ENCODE measurements at regions not wholly inside any gene's neighbourhood (a gene's known extent, or its start where the extent isn't known, plus 50 kb on each side); places are given as distances from the start of the nearest gene placed in this dataset.

- in situ Hi-C loops (cut with MboI; ENCODE audit: low sequenced_read_pairs, unreplicated experiment) = no loop called here
- no peak for TF ChIP-seq CTCF (IDR thresholded peaks at IDR 0.05; ENCODE audit: borderline replicate concordance, control extremely low read depth, extremely low read depth, insufficient read depth, missing control alignments)
- no peak for DNase-seq (ENCODE audit: low spot score)
Measured at GRCh38 chr2:18342901-18343300, 217.6 kb downstream of the RDH14 start.

GRCh38 chr2:18339326-18339725 lies 221.1 kb downstream of the RDH14 start:
- in situ Hi-C loops (cut with MboI; ENCODE audit: low sequenced_read_pairs, unreplicated experiment) = no loop called here
- no peak for TF ChIP-seq CTCF (IDR thresholded peaks at IDR 0.05; ENCODE audit: borderline replicate concordance, control extremely low read depth, extremely low read depth, insufficient read depth, missing control alignments)
- no peak for DNase-seq (ENCODE audit: low spot score)

GRCh38 chr2:18336975-18337374 lies 223.5 kb downstream of the RDH14 start:
- no peak for TF ChIP-seq CTCF (IDR thresholded peaks at IDR 0.05; ENCODE audit: borderline replicate concordance, control extremely low read depth, extremely low read depth, insufficient read depth, missing control alignments)
- in situ Hi-C loops (cut with MboI; ENCODE audit: low sequenced_read_pairs, unreplicated experiment) = no loop called here
- no peak for DNase-seq (ENCODE audit: low spot score)

- in situ Hi-C loops (cut with MboI; ENCODE audit: low sequenced_read_pairs, unreplicated experiment) = no loop called here
- no peak for TF ChIP-seq CTCF (IDR thresholded peaks at IDR 0.05; ENCODE audit: borderline replicate concordance, control extremely low read depth, extremely low read depth, insufficient read depth, missing control alignments)
- DNase-seq (ENCODE audit: low spot score) = no peak
Measured at GRCh38 chr2:18332477-18332876, 228.0 kb downstream of the RDH14 start.

GRCh38 chr2:18325118-18325517 lies 235.3 kb downstream of the RDH14 start:
- no peak for TF ChIP-seq CTCF (IDR thresholded peaks at IDR 0.05; ENCODE audit: borderline replicate concordance, control extremely low read depth, extremely low read depth, insufficient read depth, missing control alignments)
- in situ Hi-C loops (cut with MboI; ENCODE audit: low sequenced_read_pairs, unreplicated experiment) = no loop called here

GRCh38 chr2:18319987-18320386 lies 240.5 kb downstream of the RDH14 start:
- in situ Hi-C loops (cut with MboI; ENCODE audit: low sequenced_read_pairs, unreplicated experiment) = no loop called here
- DNase-seq (ENCODE audit: low spot score) = no peak
- no peak for TF ChIP-seq CTCF (IDR thresholded peaks at IDR 0.05; ENCODE audit: borderline replicate concordance, control extremely low read depth, extremely low read depth, insufficient read depth, missing control alignments)

More at GRCh38 chr2:18325118-18325517, 235.3 kb downstream of the RDH14 start:
- no peak for DNase-seq (ENCODE audit: low spot score)

GRCh38 chr2:18317017-18317416 lies 243.4 kb downstream of the RDH14 start:
- no peak for TF ChIP-seq CTCF (IDR thresholded peaks at IDR 0.05; ENCODE audit: borderline replicate concordance, control extremely low read depth, extremely low read depth, insufficient read depth, missing control alignments)
- in situ Hi-C loops (cut with MboI; ENCODE audit: low sequenced_read_pairs, unreplicated experiment) = no loop called here
- no peak for DNase-seq (ENCODE audit: low spot score)

Data from GM13976 (cell line).